SIG-M5 (cell line): ENCODE measurements at regions not wholly inside any gene's neighbourhood (a gene's known extent, or its start where the extent isn't known, plus 50 kb on each side); places are given as distances from the start of the nearest gene placed in this dataset.

ENCODE experiments used
- DNase-seq: peaks from one replicate; lab custom pipeline; 2025; lab: John Stamatoyannopoulos, UW

- DNase-seq = no peak
These were observed 171.2 kb upstream of the NWD2 start for GRCh38 chr4:37073226-37073840.

GRCh38 chr4:37082912-37083311 lies 161.6 kb upstream of the NWD2 start:
- DNase-seq = no peak

- no peak for DNase-seq
These were observed 148.6 kb upstream of the NWD2 start for GRCh38 chr4:37095925-37096324.

- no peak for DNase-seq
These were observed 143.4 kb upstream of the NWD2 start for GRCh38 chr4:37101182-37101581.

GRCh38 chr4:37101686-37102085 lies 142.9 kb upstream of the NWD2 start:
- DNase-seq = no peak

- no peak for DNase-seq
These were observed 134.8 kb upstream of the NWD2 start for GRCh38 chr4:37109756-37110155.

- DNase-seq = no peak
These were observed 119.7 kb upstream of the NWD2 start for GRCh38 chr4:37124800-37125199.

GRCh38 chr4:37126051-37126450 lies 118.5 kb upstream of the NWD2 start:
- DNase-seq = no peak

GRCh38 chr4:37130465-37130864 lies 114.1 kb upstream of the NWD2 start:
- DNase-seq = no peak

- DNase-seq = no peak
These were observed 112.1 kb upstream of the NWD2 start for GRCh38 chr4:37132351-37132974.

GRCh38 chr4:37132975-37133360 lies 111.6 kb upstream of the NWD2 start:
- no peak for DNase-seq

- DNase-seq = no peak
These were observed 106.4 kb upstream of the NWD2 start for GRCh38 chr4:37138019-37138653.

- no peak for DNase-seq
These were observed 105.8 kb upstream of the NWD2 start for GRCh38 chr4:37138789-37139188.

- no peak for DNase-seq
These were observed 104.6 kb upstream of the NWD2 start for GRCh38 chr4:37139987-37140386.

GRCh38 chr4:37146260-37146659 lies 98.3 kb upstream of the NWD2 start:
- no peak for DNase-seq

- DNase-seq = no peak
These were observed 86.9 kb upstream of the NWD2 start for GRCh38 chr4:37157476-37158167.

- DNase-seq = no peak
These were observed 83.9 kb upstream of the NWD2 start for GRCh38 chr4:37160653-37161052.

GRCh38 chr4:37165844-37166243 lies 78.7 kb upstream of the NWD2 start:
- DNase-seq = no peak

GRCh38 chr4:37169956-37170355 lies 74.6 kb upstream of the NWD2 start:
- DNase-seq = no peak

GRCh38 chr4:37188100-37188499 lies 56.4 kb upstream of the NWD2 start:
- DNase-seq = no peak
